ENCODE measurements at regions not wholly inside any gene's neighbourhood (a gene's known extent, or its start where the extent isn't known, plus 50 kb on each side); places are given as distances from the start of the nearest gene placed in this dataset.

DNA sequence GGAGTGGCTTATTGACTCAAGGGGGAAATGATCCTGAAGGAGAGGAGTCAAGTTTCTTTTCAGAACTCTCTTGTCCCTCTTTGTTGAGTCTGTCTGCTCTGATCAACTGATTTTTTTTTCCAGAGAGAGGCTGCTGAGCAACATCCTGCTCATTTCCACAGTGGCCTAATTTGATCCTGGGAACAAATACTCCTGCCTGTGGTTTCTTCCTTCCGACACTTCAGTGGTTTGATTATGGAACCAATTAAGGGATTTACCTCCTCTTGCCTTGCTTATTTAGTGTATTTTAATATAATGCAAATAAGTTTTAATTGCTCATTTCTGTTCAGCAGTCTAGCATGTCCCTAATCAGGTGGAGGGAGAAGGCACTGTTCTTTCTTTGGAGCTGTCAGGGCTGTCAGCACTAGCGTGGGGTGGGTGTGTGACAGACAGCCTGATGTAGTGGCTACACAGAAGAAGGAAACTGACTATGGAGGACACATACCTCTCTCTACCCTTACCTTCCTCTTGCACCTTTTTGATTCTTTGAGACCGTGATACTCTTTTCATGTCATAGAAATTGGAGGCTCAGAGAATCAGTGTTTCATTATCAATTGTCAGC is 344.9 kb upstream of the STXBP6 start:
- no CpG with 5 or more reads among the region's 3 CpGs for WGBS (ENCODE audit: extremely low coverage, insufficient read length, low lambda C conversion rate)

More for the DNA sequence above, 344.9 kb upstream of the STXBP6 start:
- no peak overlapping the region for H2AFZ ChIP-seq (ENCODE audit: low read length)
- H2BK15ac ChIP-seq (ENCODE audit: low read depth, low read length): no peak overlapping the region
- DNase-seq: no peak
- Mint-ChIP-seq H3K4me3 (no peak overlapping the region), H3K36me3 (ENCODE audit: insufficient read depth in 1 of 3, low read depth in 3 of 3) (no peaks in the 10 kb centered on the region), H3K4me1 (peaks cover 4 to 12% of the 10 kb centered on the region in 2 experiments; a peak in 3 of 4 replicates), H3K27me3 (ENCODE audit: low read depth) (peaks cover 1% of the 10 kb centered on the region; the same call in 1 of the 2 replicates), H3K9me3 (no peaks in the 10 kb centered on the region), H3K27ac (no peak overlapping the region)
- no peak overlapping the region for H3K27ac ChIP-seq (ENCODE audit: insufficient read length, low read depth, low read length)
- H3K23me2 ChIP-seq (ENCODE audit: insufficient read length, low read depth, low read length, poor library complexity, severe bottlenecking): no peaks in the 10 kb centered on the region
- no peak overlapping the region for H3K23ac ChIP-seq (ENCODE audit: insufficient read length, low read depth, low read length)
- no peak overlapping the region for H2BK12ac ChIP-seq (ENCODE audit: insufficient read length, low read depth, low read length)
- no peaks in the 10 kb centered on the region for H3K9me3 ChIP-seq (ENCODE audit: control insufficient read depth, low read depth, low read length)
- no peaks in the 10 kb centered on the region for H3K27me3 ChIP-seq (ENCODE audit: insufficient read depth, low read length)
- no peaks in the 10 kb centered on the region for H3K79me2 ChIP-seq (ENCODE audit: insufficient read depth, low read length)
- H2BK20ac ChIP-seq (ENCODE audit: low read depth, low read length, poor library complexity, severe bottlenecking): no peak overlapping the region
- no peak overlapping the region for H3K4ac ChIP-seq (ENCODE audit: low read depth, low read length)
- no peak overlapping the region for H3K9ac ChIP-seq (ENCODE audit: extremely low read depth, insufficient read length, low read length)
- H4K20me1 ChIP-seq (ENCODE audit: control insufficient read depth, insufficient read depth, insufficient read length): no peaks in the 10 kb centered on the region
- no peak overlapping the region for H2BK5ac ChIP-seq (ENCODE audit: insufficient read length, low read length)
- no peak overlapping the region for H3K4me2 ChIP-seq (ENCODE audit: insufficient read depth, insufficient read length, low read length)
- no peak overlapping the region for H3T11ph ChIP-seq (ENCODE audit: low read length)
- H4K91ac ChIP-seq (ENCODE audit: insufficient read length, low read depth, low read length): no peak overlapping the region
- TF ChIP-seq, protein P1, sequence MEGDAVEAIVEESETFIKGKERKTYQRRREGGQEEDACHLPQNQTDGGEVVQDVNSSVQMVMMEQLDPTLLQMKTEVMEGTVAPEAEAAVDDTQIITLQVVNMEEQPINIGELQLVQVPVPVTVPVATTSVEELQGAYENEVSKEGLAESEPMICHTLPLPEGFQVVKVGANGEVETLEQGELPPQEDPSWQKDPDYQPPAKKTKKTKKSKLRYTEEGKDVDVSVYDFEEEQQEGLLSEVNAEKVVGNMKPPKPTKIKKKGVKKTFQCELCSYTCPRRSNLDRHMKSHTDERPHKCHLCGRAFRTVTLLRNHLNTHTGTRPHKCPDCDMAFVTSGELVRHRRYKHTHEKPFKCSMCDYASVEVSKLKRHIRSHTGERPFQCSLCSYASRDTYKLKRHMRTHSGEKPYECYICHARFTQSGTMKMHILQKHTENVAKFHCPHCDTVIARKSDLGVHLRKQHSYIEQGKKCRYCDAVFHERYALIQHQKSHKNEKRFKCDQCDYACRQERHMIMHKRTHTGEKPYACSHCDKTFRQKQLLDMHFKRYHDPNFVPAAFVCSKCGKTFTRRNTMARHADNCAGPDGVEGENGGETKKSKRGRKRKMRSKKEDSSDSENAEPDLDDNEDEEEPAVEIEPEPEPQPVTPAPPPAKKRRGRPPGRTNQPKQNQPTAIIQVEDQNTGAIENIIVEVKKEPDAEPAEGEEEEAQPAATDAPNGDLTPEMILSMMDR (conservative IDR thresholded peaks at IDR 0.05): no peak
- no peaks in the 10 kb centered on the region for H3K79me1 ChIP-seq (ENCODE audit: insufficient read depth, low read depth, low read length, poor library complexity, severe bottlenecking)
- no peak overlapping the region; the same call in 1 of the 2 replicates for H3K14ac ChIP-seq (ENCODE audit: insufficient read depth, low read length)
- H4K5ac ChIP-seq (ENCODE audit: insufficient read length, low read depth, low read length): no peak overlapping the region
- H2AK5ac ChIP-seq (ENCODE audit: insufficient read length, low read length): no peak overlapping the region
- no peak overlapping the region for H4K8ac ChIP-seq (replicated peaks; ENCODE audit: insufficient read length, low read depth, low read length)
- no peak overlapping the region for H3K18ac ChIP-seq (ENCODE audit: insufficient read length, low read depth, low read length)
- no peak overlapping the region for H3K56ac ChIP-seq (ENCODE audit: insufficient read length, low read depth, low read length)
- no peaks in the 10 kb centered on the region; the same call in 1 of the 2 replicates for H3K4me1 ChIP-seq (ENCODE audit: insufficient read depth, low read length)
- no peak overlapping the region for H2BK120ac ChIP-seq (ENCODE audit: low read depth, low read length, poor library complexity, severe bottlenecking)
